AG20443 (cell line): ENCODE measurements at regions not wholly inside any gene's neighbourhood (a gene's known extent, or its start where the extent isn't known, plus 50 kb on each side); places are given as distances from the start of the nearest gene placed in this dataset.
"Not testable (repeated sequence)": the region's sequence is repeated elsewhere in the genome, so short reads cannot be mapped to it uniquely, and the experiment has no call there.

ENCODE experiments used
- DNase-seq: peaks from one replicate; pipeline ENCODE4 v3.0.0; 2012; ENCODE audit warnings: low spot score, mixed read lengths

DNA sequence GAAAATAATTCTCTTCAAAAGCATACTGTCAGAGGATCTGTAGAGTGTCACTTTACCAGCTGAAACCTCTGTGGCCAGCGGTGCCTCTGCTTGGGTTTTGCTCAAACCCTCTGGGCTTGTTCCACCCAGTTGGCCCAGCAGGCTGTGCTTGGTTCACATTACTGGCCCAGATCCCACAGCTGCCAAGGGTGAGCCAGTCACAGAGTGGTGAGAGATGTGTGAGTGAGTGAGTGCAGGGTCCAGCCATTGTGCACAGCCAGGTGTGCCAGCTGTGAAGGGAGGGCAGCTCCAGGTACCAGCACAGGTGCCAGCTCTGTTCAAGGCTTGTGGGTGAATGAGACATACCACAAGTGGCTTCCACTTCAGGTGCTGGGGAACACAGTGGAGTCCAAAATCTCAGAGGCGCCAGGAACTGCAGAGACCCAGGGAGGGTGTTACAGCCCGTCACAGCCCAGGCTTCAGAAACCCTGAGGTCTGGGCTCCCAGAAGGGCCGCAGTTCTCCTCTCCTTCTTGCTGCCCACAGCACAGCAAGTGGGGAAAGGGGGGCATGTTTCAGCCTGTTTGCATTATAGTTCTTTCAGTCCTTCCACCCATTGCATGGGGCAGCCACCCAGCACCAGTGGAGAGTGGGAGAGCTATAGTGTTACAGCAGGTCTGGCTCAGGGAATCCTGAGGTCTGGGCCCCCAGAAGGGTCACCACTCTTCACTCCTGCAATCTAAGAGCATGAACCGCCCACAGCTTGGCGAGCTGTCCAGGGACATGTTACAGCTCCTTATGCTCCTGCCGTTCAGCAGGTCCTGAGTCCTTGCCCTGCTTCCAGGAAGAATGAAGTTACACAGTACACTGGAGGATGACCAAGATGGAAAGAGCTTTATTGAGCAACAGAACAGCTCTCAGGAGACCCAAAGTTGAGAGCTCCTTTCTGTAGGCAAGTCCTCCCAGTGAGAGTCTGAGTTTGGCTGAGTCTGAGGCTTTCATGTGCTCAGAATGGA is 931.7 kb upstream of the SORCS1 start:
- no peak for DNase-seq

DNA sequence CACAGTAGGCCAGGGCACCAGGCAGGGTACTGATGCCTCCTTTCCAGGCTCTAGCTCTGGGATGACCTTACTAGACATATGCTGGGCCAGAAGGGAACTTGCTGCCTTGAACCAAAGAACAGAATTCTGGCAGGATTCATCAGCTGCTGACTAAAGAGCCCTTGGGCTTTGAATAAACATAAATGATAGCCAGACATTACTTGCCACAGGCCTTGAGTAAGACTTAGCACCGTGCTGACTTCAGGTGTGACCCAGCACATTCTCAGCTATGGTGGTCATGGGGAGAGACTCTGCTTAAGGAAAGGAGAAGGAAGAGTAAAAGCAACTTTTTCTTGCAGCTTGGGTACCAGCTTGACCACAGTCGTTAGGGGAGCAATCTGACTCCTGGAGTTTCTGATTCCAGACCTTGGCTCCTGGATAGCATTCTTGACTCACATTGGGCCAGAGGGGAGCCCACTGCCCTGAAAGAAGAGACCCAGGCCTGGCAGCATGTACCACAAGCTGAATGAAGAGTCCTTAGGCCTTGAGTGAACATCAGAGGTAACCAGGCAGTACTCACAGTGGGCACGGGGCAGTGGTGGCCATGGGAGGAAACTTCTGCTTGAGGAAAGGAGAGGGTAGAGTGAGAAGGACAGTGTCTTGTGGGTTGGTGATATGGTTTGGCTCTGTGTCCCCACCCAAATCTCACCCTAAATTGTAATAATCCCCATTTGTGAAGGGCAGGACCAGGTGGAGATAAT is 926.1 kb upstream of the SORCS1 start:
- no peak for DNase-seq

DNA sequence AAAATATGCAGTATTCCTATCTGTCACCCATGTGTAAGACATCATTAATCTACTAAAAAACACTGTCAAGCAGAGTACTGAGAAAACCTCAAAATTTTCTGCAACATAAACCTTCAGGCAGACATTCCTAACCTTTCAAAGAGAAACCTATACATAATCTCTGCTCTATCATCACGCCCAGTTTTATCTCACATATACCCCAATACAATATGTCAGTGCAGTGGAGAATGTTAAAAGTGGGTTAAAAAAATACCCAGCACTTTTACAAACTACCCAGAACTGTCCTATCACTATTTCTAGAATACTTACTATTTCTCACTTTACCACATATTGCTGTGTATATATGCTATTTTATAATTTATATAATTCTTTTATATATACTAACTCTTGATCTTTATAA is 922.0 kb upstream of the SORCS1 start:
- DNase-seq: no peak

DNA sequence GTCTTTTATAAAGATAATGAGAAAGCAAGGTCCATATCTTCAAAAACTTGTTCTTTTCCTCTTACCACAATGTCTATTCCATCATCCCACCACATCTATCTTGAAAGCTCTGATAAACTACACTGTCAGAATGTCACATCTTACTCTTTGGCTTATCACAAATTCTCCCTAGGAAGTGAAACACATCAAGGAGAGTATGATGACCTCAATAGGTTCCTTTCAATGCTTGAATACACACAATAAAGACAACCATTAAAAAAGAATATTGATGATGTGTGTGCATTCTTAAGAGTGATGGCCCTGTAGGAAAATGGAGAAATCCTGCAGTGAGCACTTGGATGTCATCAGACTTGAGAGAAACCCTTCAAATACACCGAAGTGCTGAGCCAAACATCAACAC is 918.1 kb upstream of the SORCS1 start:
- DNase-seq: no peak

DNA sequence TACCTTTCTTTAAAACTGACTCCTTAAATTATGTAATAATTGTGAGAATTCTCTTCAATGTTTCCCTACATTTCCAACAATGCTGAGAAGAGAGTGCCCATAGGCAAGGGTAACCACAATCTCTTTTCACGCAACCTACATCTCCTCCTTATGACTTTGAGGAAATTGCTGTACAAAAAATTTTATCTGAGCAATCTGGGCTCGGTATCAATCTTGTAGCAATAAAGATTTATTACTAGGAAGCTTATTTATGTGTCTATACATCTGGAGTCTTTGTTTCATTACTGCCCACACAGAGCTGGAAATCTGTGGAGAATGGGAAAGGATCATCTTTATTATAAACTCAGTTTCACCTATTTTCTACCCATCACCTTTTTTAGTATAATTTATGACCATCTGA is 913.8 kb upstream of the SORCS1 start:
- no peak for DNase-seq

DNA sequence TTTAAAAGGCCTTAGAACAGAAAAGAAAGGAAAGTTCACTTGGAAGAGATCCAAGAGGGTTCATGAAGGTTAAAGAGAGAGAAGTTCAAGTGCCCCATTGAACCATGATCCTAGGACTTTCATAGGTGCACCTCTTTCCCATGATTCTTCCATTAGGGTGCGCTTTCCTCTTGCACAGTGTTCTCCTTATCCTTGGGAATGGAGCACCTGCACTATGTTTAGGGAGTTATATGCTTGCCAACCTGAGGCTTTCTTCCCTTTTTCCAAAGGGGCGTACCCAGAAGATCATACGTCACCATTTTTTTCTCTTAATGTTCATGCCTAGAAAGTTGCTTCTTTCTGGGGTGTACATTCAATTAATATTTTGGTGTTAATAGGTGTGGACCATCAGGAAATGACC is 908.0 kb upstream of the SORCS1 start:
- no peak for DNase-seq

DNA sequence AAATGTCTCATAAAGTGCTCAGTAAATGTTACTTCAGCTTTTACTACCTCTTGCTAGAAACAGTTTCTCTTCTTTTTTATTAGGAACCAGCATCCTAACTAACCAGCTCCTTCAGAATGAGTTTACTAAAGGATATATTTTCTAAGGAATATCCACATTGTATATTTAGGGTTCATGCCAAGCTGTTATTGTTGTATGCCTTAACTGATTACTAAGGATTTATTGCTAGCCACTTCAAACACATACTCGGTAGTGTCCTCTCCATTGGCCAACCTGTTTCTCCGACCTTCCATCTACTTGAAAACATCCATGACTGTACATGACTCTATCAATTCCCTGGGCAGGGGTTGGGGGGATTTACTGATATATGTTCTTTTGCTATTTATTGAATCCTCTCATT is 906.3 kb upstream of the SORCS1 start:
- no peak for DNase-seq

DNA sequence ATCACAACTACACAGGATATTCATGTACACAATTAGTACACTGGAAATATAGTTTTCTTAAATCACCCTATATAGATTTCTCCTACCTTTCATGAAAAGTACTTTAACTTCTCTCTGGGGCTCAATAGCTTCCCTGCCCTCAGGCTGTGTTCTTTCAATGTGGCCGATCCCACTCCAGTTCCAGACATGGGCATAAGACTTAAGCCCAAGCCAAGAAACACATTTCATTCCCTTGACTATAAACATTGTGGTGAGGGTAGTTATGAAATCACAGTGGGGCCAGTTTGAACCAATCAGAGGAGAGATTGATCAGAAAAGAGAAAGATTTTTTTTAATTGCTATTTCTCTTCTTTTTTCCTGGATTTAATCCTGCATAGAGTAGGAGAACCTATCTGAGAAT is 904.6 kb upstream of the SORCS1 start:
- no peak for DNase-seq

DNA sequence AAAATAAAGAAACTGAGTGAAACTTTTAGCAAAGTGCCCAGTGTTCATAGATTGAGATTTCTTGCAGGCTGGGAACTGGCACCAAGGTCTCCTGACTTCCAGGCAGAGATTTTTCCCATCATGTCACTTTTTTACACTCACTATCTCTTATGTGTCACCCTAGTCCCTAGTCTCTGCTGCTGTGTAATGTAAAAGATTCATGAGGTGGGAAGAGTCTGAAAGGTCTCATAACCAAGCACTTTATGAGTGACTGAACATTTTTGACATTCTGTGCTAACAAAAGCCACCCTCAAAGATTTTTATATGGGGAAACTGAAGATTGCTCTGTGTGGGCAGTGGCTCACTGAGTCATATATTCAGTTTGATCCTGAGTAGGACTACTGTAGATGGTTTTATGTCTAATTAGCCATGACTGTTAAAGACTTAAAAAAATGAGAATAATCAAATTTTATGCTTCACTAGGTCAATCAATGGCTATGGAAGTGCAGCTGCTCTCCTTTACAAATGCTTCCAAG is 900.3 kb upstream of the SORCS1 start:
- no peak for DNase-seq

DNA sequence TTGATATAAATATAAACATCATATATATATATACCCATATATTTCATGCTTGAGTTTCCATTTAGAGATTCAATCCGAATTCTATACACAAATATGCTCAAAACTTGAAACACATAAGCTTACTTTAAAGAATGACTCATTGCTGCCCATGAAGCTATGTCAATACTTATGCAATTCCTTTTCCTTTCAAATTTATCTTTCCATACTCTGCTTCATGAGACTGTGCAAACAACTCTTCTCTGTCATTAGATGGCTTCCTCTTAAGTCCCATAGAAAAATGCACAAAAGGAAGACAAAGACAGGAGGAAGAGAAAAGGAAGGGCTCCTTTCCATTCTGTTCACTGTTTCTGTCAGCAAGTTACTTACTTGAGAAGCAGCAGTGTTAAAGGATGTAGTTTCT is 895.7 kb upstream of the SORCS1 start:
- DNase-seq: no peak

DNA sequence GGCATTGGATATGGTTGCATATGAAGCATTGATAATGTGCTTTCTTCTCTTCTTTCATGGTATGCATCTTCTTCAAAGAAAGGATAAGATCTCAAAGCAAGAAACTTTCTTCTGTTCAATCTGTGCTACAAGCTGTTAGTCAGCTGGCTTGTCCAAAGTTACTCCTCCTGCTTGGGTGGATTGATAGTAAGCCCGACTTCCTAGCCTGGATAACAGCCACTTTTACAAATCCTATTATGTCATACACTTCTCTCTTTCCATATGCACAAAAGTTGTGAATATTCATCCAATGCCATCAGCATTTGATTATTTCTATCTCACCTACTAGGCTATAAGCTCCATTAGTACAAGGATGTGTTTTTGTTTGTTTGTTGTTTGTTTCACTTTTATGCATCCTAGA is 891.0 kb upstream of the SORCS1 start:
- no peak for DNase-seq

DNA sequence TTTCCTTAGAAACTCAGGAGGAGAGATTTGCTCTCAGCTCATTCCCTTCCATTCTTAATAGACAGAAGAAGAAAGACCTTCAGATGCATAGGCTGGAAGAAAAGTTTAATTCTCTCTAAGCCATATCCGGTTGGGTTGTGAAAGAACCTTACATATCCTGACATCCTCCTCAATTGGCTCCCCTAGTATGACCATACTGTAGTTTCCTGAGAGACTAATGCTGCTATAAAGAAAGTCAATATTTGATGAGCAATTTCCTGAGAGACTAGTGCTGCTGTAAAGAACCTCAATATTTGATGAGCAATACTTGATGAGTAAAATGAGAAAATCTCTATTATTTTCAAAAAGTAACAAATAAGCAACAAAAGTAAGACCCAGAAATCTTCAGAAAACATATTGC is 888.5 kb upstream of the SORCS1 start:
- DNase-seq: no peak

DNA sequence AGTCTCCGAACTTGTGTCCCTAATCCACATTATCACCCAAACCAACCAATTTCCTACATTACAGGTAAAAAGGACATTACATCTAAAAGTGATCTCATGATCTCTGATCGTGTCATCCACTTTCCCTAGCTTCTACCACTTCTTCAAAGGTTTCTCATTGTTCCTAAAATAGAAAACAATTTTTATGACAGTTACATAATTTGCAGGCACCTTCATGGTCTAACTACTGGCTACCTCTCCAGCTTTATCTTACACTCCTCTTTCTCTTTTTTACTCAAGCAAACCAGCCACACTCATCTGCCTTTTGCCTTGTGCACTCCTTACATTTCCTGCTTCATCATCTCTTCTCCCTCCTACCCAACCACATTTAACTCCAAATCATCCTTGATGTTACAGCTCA is 886.7 kb upstream of the SORCS1 start:
- DNase-seq: no peak

DNA sequence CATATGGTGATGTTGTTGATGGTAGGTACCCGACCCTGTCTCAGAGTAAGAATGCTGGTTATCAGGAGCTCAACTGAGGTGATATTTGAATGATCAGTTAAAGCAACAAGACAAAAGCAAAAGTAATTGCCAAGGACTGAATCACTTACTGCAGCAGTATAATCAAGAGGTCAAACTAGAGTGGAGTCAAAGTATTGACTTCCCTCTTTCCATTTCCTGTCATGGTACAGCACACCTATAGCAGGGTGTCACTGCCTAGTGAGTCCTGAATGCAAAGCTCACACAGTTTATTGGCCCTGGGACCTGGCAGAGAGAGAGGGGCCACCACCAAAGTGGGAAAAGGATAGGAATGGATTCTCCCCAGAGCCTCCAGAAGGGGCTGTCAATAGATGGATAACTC is 886.1 kb upstream of the SORCS1 start:
- no peak for DNase-seq

DNA sequence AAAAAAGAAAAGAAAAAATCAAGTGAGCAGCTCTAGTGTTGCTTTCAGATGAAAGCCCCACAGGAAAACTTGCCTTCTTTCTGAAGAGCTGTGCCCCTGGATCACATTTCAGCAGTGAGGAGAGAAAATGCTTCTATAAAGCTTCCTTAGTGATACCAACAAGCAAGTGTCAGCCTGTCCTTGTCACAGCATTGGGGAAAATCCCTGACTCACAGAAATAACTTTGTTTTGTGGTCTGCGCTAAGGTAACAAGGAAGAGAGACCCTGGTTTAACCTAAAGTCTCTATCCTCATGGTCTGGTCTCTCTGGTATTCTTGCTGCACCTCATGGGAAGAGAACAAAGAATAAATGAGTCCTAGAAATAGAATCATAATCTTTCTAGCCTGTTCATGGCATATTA is 885.2 kb upstream of the SORCS1 start:
- no peak for DNase-seq

DNA sequence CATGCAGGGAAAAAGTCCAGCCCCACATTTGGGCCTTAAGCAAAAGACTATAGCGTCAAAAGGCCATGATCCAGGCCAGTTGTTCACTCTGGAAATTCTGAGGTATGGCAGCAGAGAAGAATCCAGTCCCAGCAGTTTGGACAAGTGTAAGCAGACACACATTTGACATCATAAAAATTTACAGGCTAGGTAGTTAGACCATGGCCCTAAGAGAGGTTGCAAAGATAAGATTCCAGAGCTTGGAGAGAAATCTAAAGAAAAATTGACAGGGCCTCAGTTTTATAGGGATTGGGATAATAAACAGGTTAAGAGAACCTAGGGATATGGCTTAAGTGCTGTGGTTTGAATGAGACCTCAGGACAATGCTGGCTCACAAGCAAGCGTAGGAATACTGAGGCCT is 884.4 kb upstream of the SORCS1 start:
- DNase-seq: no peak

DNA sequence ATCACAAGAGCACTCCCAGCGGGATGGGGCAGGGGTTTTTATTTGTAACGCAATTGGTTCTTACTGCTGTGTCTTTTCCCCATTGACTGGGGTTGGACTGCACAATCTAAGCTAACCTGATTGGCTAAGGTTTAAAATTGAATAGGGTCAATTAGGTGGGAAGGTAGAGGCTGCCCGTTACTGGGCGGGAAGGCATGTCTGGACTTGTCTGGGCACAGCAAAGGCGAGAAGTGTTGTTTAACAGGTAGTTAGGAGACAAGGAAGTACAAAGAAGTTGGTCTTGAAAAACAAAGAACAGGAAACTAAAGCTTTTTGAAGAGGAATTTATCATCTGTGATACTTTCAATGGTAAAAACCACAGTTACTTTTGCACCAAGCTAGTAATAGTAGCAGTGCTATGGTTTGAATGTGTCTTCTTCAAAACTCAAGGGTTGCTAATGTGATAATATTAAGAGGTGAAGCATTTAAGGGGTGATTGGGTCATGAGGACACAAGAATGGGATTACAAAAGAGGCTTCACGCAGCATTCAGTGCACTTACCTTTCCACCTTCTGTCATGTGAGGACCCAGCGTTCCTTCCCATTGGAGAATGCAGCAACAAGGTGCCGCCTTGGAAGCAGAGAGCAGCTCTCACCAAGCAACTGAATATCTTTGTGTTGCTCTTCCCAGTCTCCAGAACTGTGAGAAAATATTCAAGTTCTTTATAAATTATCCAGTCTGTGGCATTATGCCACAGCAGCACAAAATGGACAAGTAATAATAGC is 875.5 kb upstream of the SORCS1 start:
- DNase-seq: no peak

DNA sequence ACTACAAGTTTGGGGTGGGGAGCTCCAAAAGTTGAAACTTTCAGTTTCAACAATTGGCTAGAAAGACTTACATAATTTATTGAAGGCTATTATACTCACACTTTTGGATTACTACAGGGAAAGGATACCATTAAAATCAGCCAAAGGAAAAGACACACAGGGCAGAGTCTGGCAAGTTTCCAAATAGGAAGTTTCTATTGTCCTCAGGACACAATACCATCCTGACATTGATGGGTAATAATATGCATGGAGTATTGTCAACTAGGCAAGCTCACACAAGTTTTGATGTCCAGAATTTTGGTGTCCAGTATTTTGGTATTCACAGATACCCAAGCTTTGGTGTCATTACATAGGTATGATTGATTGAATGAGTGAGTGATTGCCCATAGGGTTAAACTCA is 872.6 kb upstream of the SORCS1 start:
- no peak for DNase-seq

DNA sequence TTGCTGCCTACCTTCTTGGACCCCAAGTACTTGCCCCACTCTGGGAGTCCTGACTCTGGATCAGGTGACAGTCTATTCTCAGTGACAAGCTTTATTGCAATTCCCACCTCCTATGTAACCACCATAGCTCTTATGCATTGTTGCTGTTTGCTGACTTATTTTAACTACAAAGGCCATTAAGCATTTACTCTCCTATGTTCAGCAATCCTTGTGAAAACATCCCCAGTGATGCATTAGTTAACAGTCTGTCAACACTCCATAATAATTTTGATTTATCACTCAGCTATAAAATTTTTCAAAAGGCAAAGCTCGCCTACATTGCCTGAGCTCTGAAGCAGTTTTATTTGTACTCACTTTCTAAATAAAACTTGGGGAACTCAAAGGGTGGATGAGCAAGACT is 871.8 kb upstream of the SORCS1 start:
- no peak for DNase-seq

DNA sequence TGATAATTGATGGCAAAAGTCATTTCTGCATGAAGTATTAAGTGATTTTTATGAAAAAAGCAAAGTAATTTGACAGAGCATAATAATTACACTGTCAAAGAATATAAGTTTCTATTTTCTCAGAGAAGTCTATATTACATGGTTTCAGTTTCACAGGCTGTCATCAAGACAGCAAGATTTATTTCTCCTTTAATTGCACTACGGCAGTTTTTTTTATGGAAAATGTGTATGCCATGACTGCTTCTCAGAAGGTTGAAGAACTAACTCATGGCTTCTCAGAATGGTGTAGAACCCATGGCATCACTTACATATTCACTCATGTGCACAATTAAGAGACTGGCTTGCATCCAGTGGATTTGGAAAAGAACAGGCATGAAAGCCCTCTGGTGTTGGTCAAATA is 870.3 kb upstream of the SORCS1 start:
- DNase-seq: no peak

DNA sequence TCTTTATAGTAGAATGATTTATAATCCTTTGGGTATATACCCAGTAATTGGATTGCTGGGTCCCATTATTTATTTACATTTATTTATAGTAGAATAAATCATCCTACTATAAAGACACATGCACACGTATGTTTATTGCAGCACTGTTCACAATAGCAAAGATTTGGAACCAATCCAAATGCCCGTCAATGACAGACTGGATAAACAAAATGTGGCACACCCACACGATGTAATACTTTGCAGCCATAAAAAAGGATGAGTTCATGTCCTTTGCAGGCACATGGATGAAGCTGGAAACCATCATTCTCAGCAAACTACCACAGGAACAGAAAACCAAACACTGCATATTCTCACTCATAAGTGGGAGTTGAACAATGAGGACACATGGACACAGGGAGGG is 869.0 kb upstream of the SORCS1 start:
- not testable (repeated sequence) for DNase-seq

DNA sequence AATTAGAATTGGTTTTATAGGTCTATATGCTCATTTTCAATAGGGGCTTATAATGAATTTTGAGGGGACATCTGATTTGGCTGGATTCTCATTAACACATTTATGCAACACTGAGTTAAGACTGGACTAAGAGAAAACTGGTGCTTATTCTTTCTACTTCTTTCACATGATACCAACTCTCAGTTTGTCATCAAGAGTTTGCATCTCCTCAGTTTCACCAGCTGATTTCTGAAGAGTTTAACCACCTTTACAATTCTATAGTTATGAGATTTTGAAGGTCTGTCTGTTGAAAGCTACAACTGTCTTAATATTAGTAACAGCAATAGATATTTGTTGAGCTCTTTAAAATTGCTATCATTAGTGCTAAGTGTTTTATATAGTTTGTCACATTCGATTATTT is 867.0 kb upstream of the SORCS1 start:
- DNase-seq: no peak

DNA sequence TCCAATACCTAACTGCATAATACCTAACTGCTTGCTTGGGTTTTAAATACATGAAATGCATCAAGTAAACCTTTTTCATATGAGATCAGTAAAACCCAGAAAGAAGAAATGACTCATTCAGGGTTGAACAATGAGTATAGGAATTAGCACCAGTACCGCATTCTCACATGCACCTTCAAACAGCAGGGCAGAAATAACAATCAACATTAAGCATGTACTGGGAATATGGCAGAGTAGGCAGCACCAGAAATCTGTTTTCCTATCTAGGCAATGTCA is 850.3 kb upstream of the SORCS1 start:
- no peak for DNase-seq
